ENCODE measurements at regions not wholly inside any gene's neighbourhood (a gene's known extent, or its start where the extent isn't known, plus 50 kb on each side); places are given as distances from the start of the nearest gene placed in this dataset.

GRCh38 chr10:130461631-130462030, 325.4 kb downstream of the GLRX3 start:
- TF ChIP-seq, protein P1, sequence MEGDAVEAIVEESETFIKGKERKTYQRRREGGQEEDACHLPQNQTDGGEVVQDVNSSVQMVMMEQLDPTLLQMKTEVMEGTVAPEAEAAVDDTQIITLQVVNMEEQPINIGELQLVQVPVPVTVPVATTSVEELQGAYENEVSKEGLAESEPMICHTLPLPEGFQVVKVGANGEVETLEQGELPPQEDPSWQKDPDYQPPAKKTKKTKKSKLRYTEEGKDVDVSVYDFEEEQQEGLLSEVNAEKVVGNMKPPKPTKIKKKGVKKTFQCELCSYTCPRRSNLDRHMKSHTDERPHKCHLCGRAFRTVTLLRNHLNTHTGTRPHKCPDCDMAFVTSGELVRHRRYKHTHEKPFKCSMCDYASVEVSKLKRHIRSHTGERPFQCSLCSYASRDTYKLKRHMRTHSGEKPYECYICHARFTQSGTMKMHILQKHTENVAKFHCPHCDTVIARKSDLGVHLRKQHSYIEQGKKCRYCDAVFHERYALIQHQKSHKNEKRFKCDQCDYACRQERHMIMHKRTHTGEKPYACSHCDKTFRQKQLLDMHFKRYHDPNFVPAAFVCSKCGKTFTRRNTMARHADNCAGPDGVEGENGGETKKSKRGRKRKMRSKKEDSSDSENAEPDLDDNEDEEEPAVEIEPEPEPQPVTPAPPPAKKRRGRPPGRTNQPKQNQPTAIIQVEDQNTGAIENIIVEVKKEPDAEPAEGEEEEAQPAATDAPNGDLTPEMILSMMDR (IDR thresholded peaks at IDR 0.05; ENCODE audit: low read depth, low read length), result no peak
- no peak for TF ChIP-seq EZH2phosphoT487 (IDR thresholded peaks at IDR 0.05; ENCODE audit: low read depth)

All from OCI-LY3 (cell line).